HG02610 (cell line): ENCODE measurements at regions not wholly inside any gene's neighbourhood (a gene's known extent, or its start where the extent isn't known, plus 50 kb on each side); places are given as distances from the start of the nearest gene placed in this dataset.

Experiments
- ATAC-seq: cut with Tn5 transposase; IDR thresholded peaks from one replicate; pipeline ENCODE4 v1.9.1; 2021; ENCODE audit warnings: mild to moderate bottlenecking, moderate library complexity; ENCODE audit not compliant: unreplicated experiment

GRCh38 chr10:121025731-121026130 is 174.6 kb downstream of the WDR11 start:
- no peak for ATAC-seq

GRCh38 chr10:121027371-121027770 is 176.2 kb downstream of the WDR11 start:
- ATAC-seq, result no peak

GRCh38 chr10:121032460-121032859 is 181.3 kb downstream of the WDR11 start:
- no peak for ATAC-seq

GRCh38 chr10:121033366-121033765 is 182.2 kb downstream of the WDR11 start:
- no peak for ATAC-seq

- ATAC-seq, result no peak
Observed at GRCh38 chr10:121036431-121036830, 185.3 kb downstream of the WDR11 start.

GRCh38 chr10:121041499-121041898 is 190.3 kb downstream of the WDR11 start:
- ATAC-seq, result no peak

GRCh38 chr10:121041906-121042305 is 190.7 kb downstream of the WDR11 start:
- no peak for ATAC-seq

GRCh38 chr10:121042342-121042741 is 191.2 kb downstream of the WDR11 start:
- no peak for ATAC-seq

GRCh38 chr10:121043124-121043849 is 192.1 kb downstream of the WDR11 start:
- ATAC-seq, result no peak

- no peak for ATAC-seq
Observed at GRCh38 chr10:121048749-121049148, 197.6 kb downstream of the WDR11 start.

- no peak for ATAC-seq
Observed at GRCh38 chr10:121049489-121049888, 198.3 kb downstream of the WDR11 start.

GRCh38 chr10:121049923-121050322 is 198.8 kb downstream of the WDR11 start:
- ATAC-seq, result no peak

GRCh38 chr10:121051171-121051570 is 200.0 kb downstream of the WDR11 start:
- ATAC-seq, result no peak

GRCh38 chr10:121051696-121052279 is 200.6 kb downstream of the WDR11 start:
- no peak for ATAC-seq

GRCh38 chr10:121053151-121053550 is 202.0 kb downstream of the WDR11 start:
- ATAC-seq, result no peak

GRCh38 chr10:121054874-121055273 is 203.7 kb downstream of the WDR11 start:
- ATAC-seq, result no peak

- no peak for ATAC-seq
Observed at GRCh38 chr10:121057269-121057668, 206.1 kb downstream of the WDR11 start.

- ATAC-seq, result no peak
Observed at GRCh38 chr10:121058082-121058481, 206.9 kb downstream of the WDR11 start.

GRCh38 chr10:121059351-121059750 is 208.2 kb downstream of the WDR11 start:
- ATAC-seq, result no peak

- ATAC-seq, result no peak
Observed at GRCh38 chr10:121062115-121062514, 211.0 kb downstream of the WDR11 start.

GRCh38 chr10:121063744-121064143 is 212.6 kb downstream of the WDR11 start:
- no peak for ATAC-seq

GRCh38 chr10:121064491-121064890 is 213.3 kb downstream of the WDR11 start:
- ATAC-seq, result no peak

GRCh38 chr10:121065330-121065729 is 214.2 kb downstream of the WDR11 start:
- ATAC-seq, result no peak
